HTR-8/SVneo (cell line): ENCODE measurements at regions not wholly inside any gene's neighbourhood (a gene's known extent, or its start where the extent isn't known, plus 50 kb on each side); places are given as distances from the start of the nearest gene placed in this dataset.
"Not testable (repeated sequence)": the region's sequence is repeated elsewhere in the genome, so short reads cannot be mapped to it uniquely, and the experiment has no call there.

ENCODE experiments used
- DNase-seq: peaks from one replicate; pipeline ENCODE4 v3.0.0; 2011; ENCODE audit warnings: low spot score, mixed read lengths; ENCODE audit not compliant: insufficient read length
- FAIRE-seq: peaks from 2 replicates; lab custom pipeline; 2011; peaks lifted over from hg19 to GRCh38; lab: Jason Lieb, UNC

GRCh38 chr3:95468331-95468730, 1346.1 kb upstream of the EPHA6 start:
- DNase-seq (no peak), FAIRE-seq (no peak)

GRCh38 chr3:95474338-95474737, 1340.1 kb upstream of the EPHA6 start:
- no peak for DNase-seq
- FAIRE-seq, result no peak

GRCh38 chr3:95476534-95476933, 1337.9 kb upstream of the EPHA6 start:
- FAIRE-seq, result no peak
- no peak for DNase-seq

GRCh38 chr3:95506174-95506573, 1308.2 kb upstream of the EPHA6 start:
- DNase-seq, result no peak

GRCh38 chr3:95508124-95508523, 1306.3 kb upstream of the EPHA6 start:
- no peak for FAIRE-seq
- DNase-seq, result no peak

More at GRCh38 chr3:95506174-95506573, 1308.2 kb upstream of the EPHA6 start:
- FAIRE-seq, result no peak

GRCh38 chr3:95511828-95512227, 1302.6 kb upstream of the EPHA6 start:
- no peak for DNase-seq
- no peak for FAIRE-seq

- no peak for FAIRE-seq
These were observed 1300.1 kb upstream of the EPHA6 start for GRCh38 chr3:95514260-95514659.

GRCh38 chr3:95521396-95521795, 1293.0 kb upstream of the EPHA6 start:
- FAIRE-seq (no peak), DNase-seq (no peak)

More at GRCh38 chr3:95514260-95514659, 1300.1 kb upstream of the EPHA6 start:
- DNase-seq, result no peak

GRCh38 chr3:95522449-95522848, 1291.9 kb upstream of the EPHA6 start:
- no peak for FAIRE-seq
- no peak for DNase-seq

- FAIRE-seq (no peak), DNase-seq (no peak)
These were observed 1274.4 kb upstream of the EPHA6 start for GRCh38 chr3:95539950-95540483.

- DNase-seq (no peak), FAIRE-seq (no peak)
These were observed 1248.9 kb upstream of the EPHA6 start for GRCh38 chr3:95565502-95565901.

GRCh38 chr3:95567346-95567745, 1247.0 kb upstream of the EPHA6 start:
- no peak for DNase-seq
- FAIRE-seq, result no peak

GRCh38 chr3:95586754-95587153, 1227.6 kb upstream of the EPHA6 start:
- no peak for FAIRE-seq

GRCh38 chr3:95587641-95588040, 1226.8 kb upstream of the EPHA6 start:
- not testable (repeated sequence) for DNase-seq

More at GRCh38 chr3:95586754-95587153, 1227.6 kb upstream of the EPHA6 start:
- no peak for DNase-seq

GRCh38 chr3:95588473-95588872, 1225.9 kb upstream of the EPHA6 start:
- FAIRE-seq, result no peak
- DNase-seq, result no peak

More at GRCh38 chr3:95587641-95588040, 1226.8 kb upstream of the EPHA6 start:
- not testable (repeated sequence) for FAIRE-seq

GRCh38 chr3:95595416-95596075, 1218.8 kb upstream of the EPHA6 start:
- no peak for DNase-seq
- no peak for FAIRE-seq

- FAIRE-seq (no peak), DNase-seq (no peak)
These were observed 1206.5 kb upstream of the EPHA6 start for GRCh38 chr3:95607926-95608325.

GRCh38 chr3:95609411-95609810, 1205.0 kb upstream of the EPHA6 start:
- DNase-seq (no peak), FAIRE-seq (no peak)

GRCh38 chr3:95612611-95613010, 1201.8 kb upstream of the EPHA6 start:
- FAIRE-seq (no peak), DNase-seq (no peak)

- FAIRE-seq (no peak), DNase-seq (peak; percentile 6)
These were observed 1200.4 kb upstream of the EPHA6 start for GRCh38 chr3:95613993-95614392.

- FAIRE-seq (no peak), DNase-seq (no peak)
These were observed 1198.6 kb upstream of the EPHA6 start for GRCh38 chr3:95615592-95616310.
